ENCODE measurements at regions not wholly inside any gene's neighbourhood (a gene's known extent, or its start where the extent isn't known, plus 50 kb on each side); places are given as distances from the start of the nearest gene placed in this dataset.

DNA sequence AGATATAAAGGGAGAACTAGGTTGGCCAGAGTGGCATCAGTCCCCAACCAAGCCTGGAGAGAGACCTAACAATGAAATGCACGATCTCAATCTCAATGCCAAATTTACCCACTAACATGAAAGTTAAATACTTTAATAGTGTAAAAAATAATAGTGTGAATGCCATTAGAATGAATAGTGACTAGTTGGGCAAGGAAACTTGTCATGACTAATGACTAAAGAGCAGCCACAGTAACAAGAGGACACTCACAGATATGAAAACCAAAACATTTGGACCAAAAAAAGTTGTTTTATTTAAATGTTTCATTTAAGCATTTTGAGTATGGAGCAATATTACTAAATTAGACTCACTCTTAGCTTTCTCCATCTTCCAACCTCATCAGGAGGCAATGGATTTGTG is 1853.8 kb downstream of the EFNA5 start:
- TF ChIP-seq, protein P1, sequence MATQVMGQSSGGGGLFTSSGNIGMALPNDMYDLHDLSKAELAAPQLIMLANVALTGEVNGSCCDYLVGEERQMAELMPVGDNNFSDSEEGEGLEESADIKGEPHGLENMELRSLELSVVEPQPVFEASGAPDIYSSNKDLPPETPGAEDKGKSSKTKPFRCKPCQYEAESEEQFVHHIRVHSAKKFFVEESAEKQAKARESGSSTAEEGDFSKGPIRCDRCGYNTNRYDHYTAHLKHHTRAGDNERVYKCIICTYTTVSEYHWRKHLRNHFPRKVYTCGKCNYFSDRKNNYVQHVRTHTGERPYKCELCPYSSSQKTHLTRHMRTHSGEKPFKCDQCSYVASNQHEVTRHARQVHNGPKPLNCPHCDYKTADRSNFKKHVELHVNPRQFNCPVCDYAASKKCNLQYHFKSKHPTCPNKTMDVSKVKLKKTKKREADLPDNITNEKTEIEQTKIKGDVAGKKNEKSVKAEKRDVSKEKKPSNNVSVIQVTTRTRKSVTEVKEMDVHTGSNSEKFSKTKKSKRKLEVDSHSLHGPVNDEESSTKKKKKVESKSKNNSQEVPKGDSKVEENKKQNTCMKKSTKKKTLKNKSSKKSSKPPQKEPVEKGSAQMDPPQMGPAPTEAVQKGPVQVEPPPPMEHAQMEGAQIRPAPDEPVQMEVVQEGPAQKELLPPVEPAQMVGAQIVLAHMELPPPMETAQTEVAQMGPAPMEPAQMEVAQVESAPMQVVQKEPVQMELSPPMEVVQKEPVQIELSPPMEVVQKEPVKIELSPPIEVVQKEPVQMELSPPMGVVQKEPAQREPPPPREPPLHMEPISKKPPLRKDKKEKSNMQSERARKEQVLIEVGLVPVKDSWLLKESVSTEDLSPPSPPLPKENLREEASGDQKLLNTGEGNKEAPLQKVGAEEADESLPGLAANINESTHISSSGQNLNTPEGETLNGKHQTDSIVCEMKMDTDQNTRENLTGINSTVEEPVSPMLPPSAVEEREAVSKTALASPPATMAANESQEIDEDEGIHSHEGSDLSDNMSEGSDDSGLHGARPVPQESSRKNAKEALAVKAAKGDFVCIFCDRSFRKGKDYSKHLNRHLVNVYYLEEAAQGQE (IDR thresholded peaks at IDR 0.05; ENCODE audit: insufficient read depth in 1 of 2, low read depth in 2 of 2, low read length in 2 of 2), result no peak
- no peak for TF ChIP-seq SIN3A (IDR thresholded peaks at IDR 0.05; ENCODE audit: borderline replicate concordance, insufficient read depth, low read length)
- no peak for TF ChIP-seq POLR2AphosphoS5 (IDR thresholded peaks at IDR 0.05; ENCODE audit: low read depth, low read length)

All from PFSK-1 (cell line).